ENCODE measurements at regions not wholly inside any gene's neighbourhood (a gene's known extent, or its start where the extent isn't known, plus 50 kb on each side); places are given as distances from the start of the nearest gene placed in this dataset.

GRCh38 chr9:79220251-79220650 lies 351.5 kb upstream of the TLE4 start (continued):
- TF ChIP-seq KDM1A (IDR thresholded peaks at IDR 0.05; ENCODE audit: borderline replicate concordance, low read length) (no peak), EP300 (IDR thresholded peaks at IDR 0.05; ENCODE audit: borderline replicate concordance in 1 of 2, low read depth in 2 of 2, low read length in 2 of 2) (no peak), E2F6 (IDR thresholded peaks at IDR 0.05) (no peak), EGR1 (IDR thresholded peaks at IDR 0.05; ENCODE audit: borderline replicate concordance, low read depth, low read length) (no peak)
